IPS-18a (cell line): ENCODE measurements at regions not wholly inside any gene's neighbourhood (a gene's known extent, or its start where the extent isn't known, plus 50 kb on each side); places are given as distances from the start of the nearest gene placed in this dataset.

Experiments used
- H3K27ac ChIP-seq: one replicate; pipeline ENCODE4 v1.5.1; 2013; ENCODE audit warnings: low read length
- H3K27me3 ChIP-seq: one replicate; pipeline ENCODE4 v1.6.1; 2013; ENCODE audit warnings: mild to moderate bottlenecking, low read length; ENCODE audit not compliant: control insufficient read depth, insufficient read depth
- H3K36me3 ChIP-seq: one replicate; pipeline ENCODE4 v1.6.1; 2013; ENCODE audit warnings: low read depth, low read length; ENCODE audit not compliant: control insufficient read depth
- H3K4me1 ChIP-seq: one replicate; pipeline ENCODE4 v1.6.1; 2013; ENCODE audit warnings: low read depth, low read length; ENCODE audit not compliant: control insufficient read depth
- H3K4me3 ChIP-seq: one replicate; pipeline ENCODE4 v1.5.1; 2013; ENCODE audit warnings: low read length
- H3K9ac ChIP-seq: one replicate; pipeline ENCODE4 v1.6.1; 2013; ENCODE audit warnings: mild to moderate bottlenecking, low read length, moderate library complexity
- H3K9me3 ChIP-seq: one replicate; pipeline ENCODE4 v1.6.1; 2013; ENCODE audit warnings: low read depth, low read length; ENCODE audit not compliant: control insufficient read depth

GRCh38 chr12:127063339-127064072 lies 1203.5 kb upstream of the TMEM132C start:
- Histone ChIP-seq H3K27ac (no peak overlapping the region), H3K36me3 (no peaks in the 10 kb centered on the region), H3K4me3 (no peak overlapping the region)

GRCh38 chr12:127064207-127064606 lies 1202.8 kb upstream of the TMEM132C start:
- H3K9me3 ChIP-seq = peaks cover 14% of the 10 kb centered on the region
- no peak overlapping the region for H3K9ac ChIP-seq
- H3K27me3 ChIP-seq = no peaks in the 10 kb centered on the region
- H3K36me3 ChIP-seq = no peaks in the 10 kb centered on the region
- no peak overlapping the region for H3K4me3 ChIP-seq
- no peaks in the 10 kb centered on the region for H3K4me1 ChIP-seq
- H3K27ac ChIP-seq = no peak overlapping the region

More at GRCh38 chr12:127063339-127064072, 1203.5 kb upstream of the TMEM132C start:
- Histone ChIP-seq H3K4me1 (no peaks in the 10 kb centered on the region), H3K9me3 (peaks cover 14% of the 10 kb centered on the region), H3K9ac (no peak overlapping the region), H3K27me3 (no peaks in the 10 kb centered on the region)

GRCh38 chr12:127065595-127065994 lies 1201.4 kb upstream of the TMEM132C start:
- no peak overlapping the region for H3K4me3 ChIP-seq
- H3K36me3 ChIP-seq = no peaks in the 10 kb centered on the region
- no peaks in the 10 kb centered on the region for H3K27me3 ChIP-seq
- peaks cover 21% of the 10 kb centered on the region for H3K9me3 ChIP-seq
- H3K9ac ChIP-seq = no peak overlapping the region
- H3K4me1 ChIP-seq = no peaks in the 10 kb centered on the region
- no peak overlapping the region for H3K27ac ChIP-seq

GRCh38 chr12:127070515-127071157 lies 1196.3 kb upstream of the TMEM132C start:
- Histone ChIP-seq H3K27ac (no peak overlapping the region), H3K36me3 (no peaks in the 10 kb centered on the region), H3K27me3 (no peaks in the 10 kb centered on the region), H3K4me3 (no peak overlapping the region), H3K9ac (no peak overlapping the region), H3K4me1 (no peaks in the 10 kb centered on the region), H3K9me3 (peaks cover 21% of the 10 kb centered on the region)

- Histone ChIP-seq H3K36me3 (no peaks in the 10 kb centered on the region), H3K27me3 (no peaks in the 10 kb centered on the region), H3K4me1 (no peaks in the 10 kb centered on the region), H3K4me3 (no peak overlapping the region), H3K27ac (no peak overlapping the region), H3K9me3 (peaks cover 29% of the 10 kb centered on the region), H3K9ac (no peak overlapping the region)
Measured at GRCh38 chr12:127074161-127074560, 1192.8 kb upstream of the TMEM132C start.

- H3K4me3 ChIP-seq = no peak overlapping the region
- no peaks in the 10 kb centered on the region for H3K36me3 ChIP-seq
- no peaks in the 10 kb centered on the region for H3K4me1 ChIP-seq
- no peak overlapping the region for H3K27ac ChIP-seq
- H3K9me3 ChIP-seq = peaks cover 26% of the 10 kb centered on the region
- no peaks in the 10 kb centered on the region for H3K27me3 ChIP-seq
- no peak overlapping the region for H3K9ac ChIP-seq
Measured at GRCh38 chr12:127075981-127076380, 1191.0 kb upstream of the TMEM132C start.

- Histone ChIP-seq H3K4me3 (no peak overlapping the region), H3K4me1 (no peaks in the 10 kb centered on the region), H3K9ac (no peak overlapping the region), H3K27ac (no peak overlapping the region), H3K9me3 (peaks cover 22% of the 10 kb centered on the region), H3K36me3 (no peaks in the 10 kb centered on the region), H3K27me3 (no peaks in the 10 kb centered on the region)
Measured at GRCh38 chr12:127077262-127078045, 1189.5 kb upstream of the TMEM132C start.

- Histone ChIP-seq H3K36me3 (no peaks in the 10 kb centered on the region), H3K4me3 (no peak overlapping the region), H3K9ac (no peak overlapping the region), H3K27ac (no peak overlapping the region), H3K4me1 (peaks cover 3% of the 10 kb centered on the region), H3K9me3 (peaks cover 28% of the 10 kb centered on the region), H3K27me3 (no peaks in the 10 kb centered on the region)
Measured at GRCh38 chr12:127078577-127079350, 1188.2 kb upstream of the TMEM132C start.

- no peaks in the 10 kb centered on the region for H3K36me3 ChIP-seq
- peaks cover 28% of the 10 kb centered on the region for H3K9me3 ChIP-seq
- H3K9ac ChIP-seq = no peak overlapping the region
- H3K4me1 ChIP-seq = peaks cover 3% of the 10 kb centered on the region
- no peak overlapping the region for H3K4me3 ChIP-seq
- H3K27me3 ChIP-seq = no peaks in the 10 kb centered on the region
- no peak overlapping the region for H3K27ac ChIP-seq
Measured at GRCh38 chr12:127079636-127080035, 1187.3 kb upstream of the TMEM132C start.

- H3K9ac ChIP-seq = no peak overlapping the region
- H3K4me3 ChIP-seq = no peak overlapping the region
- peaks cover 24% of the 10 kb centered on the region for H3K9me3 ChIP-seq
- H3K4me1 ChIP-seq = peaks cover 3% of the 10 kb centered on the region
- H3K27me3 ChIP-seq = no peaks in the 10 kb centered on the region
- H3K27ac ChIP-seq = no peak overlapping the region
- H3K36me3 ChIP-seq = no peaks in the 10 kb centered on the region
Measured at GRCh38 chr12:127081058-127081457, 1185.9 kb upstream of the TMEM132C start.
